Urothelium cell line (cell line): ENCODE measurements at regions not wholly inside any gene's neighbourhood (a gene's known extent, or its start where the extent isn't known, plus 50 kb on each side); places are given as distances from the start of the nearest gene placed in this dataset.

Experiments
- DNase-seq: peaks from one replicate; pipeline ENCODE4 v3.0.0; 2011; ENCODE audit warnings: low spot score, mixed read lengths
- FAIRE-seq: peaks from 2 replicates; lab custom pipeline; 2011; peaks lifted over from hg19 to GRCh38; lab: Jason Lieb, UNC

DNA sequence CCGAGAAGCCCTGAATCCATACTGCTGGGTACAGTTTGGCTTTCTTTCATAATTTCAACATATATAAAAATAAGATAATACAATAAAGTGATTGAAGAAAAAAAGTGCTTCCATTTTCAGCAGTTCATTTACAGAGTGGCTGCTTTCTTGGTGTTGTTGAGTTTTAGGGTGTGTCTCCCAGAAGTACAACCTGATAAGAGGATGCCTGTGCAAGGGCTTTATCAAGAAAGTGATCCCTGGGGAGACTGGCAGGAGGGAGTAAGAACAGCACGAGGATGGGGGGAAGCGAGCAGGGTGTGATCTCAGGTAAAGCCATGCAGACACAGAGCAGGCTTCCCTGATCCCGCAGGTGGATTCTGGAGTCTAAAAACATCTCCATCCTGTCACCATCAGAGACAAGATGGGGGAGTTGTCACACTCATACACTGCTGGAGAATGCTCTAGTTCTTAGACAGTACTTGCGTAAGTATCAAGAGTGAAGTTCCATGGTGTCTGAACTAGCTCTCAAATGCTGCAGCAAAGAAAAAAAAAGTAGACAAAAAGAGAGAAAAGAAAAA lies 395.9 kb downstream of the CDH26 start:
- no peak for FAIRE-seq

DNA sequence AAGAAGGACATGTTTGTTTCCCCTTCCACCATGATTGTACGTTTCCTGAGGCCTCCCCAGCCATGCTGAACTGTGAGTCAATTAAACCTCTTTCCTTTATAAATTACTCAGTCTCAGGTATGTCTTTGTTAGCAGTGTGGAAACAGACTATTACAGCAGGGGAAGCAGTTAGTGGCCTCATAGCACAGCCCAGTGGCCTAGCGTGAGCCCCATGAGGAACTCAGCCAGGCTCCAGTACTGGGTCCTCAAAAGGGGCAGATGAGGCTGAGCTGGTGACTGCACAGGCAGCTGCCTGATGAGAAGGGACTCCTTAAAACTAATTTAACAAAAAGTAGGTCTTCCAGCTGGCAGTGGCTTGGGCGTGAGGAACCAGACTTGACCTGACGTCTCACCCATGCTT lies 399.9 kb downstream of the CDH26 start:
- no peak for DNase-seq
- FAIRE-seq: no peak

More for the DNA sequence above, 395.9 kb downstream of the CDH26 start:
- no peak for DNase-seq

- no peak for DNase-seq
- no peak for FAIRE-seq
These were observed 400.8 kb downstream of the CDH26 start for GRCh38 chr20:60359010-60359409.

DNA sequence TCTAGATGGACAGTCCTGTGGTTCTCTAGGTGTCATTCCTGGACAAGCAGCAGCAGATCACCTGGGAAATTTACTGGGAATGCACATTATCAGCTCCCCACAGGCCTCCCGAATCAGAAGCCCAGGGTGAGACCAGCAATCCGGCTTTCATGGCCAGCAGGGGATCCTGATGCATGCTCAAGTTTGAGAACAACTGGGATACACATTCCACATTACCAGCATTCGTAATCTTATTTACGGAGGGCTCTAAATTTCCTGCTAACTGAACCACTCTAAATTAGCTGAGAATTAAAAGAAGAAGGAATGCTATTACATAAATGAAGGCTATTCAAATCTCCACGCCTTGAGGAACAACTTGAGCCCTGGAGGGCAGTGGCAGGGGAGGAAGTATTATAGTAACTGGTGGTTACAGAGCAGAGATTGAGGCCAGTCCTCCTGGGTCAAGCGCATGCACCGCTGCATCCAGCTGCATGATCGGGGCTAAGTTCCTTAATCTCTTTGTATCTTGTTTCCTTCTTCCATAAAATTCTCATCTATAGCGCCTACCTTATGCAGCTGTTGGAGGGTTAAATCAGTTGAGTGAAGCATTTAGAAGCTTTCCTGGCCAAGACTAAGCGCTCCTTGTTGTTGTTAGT lies 403.7 kb downstream of the CDH26 start:
- no peak for FAIRE-seq
- DNase-seq: no peak

DNA sequence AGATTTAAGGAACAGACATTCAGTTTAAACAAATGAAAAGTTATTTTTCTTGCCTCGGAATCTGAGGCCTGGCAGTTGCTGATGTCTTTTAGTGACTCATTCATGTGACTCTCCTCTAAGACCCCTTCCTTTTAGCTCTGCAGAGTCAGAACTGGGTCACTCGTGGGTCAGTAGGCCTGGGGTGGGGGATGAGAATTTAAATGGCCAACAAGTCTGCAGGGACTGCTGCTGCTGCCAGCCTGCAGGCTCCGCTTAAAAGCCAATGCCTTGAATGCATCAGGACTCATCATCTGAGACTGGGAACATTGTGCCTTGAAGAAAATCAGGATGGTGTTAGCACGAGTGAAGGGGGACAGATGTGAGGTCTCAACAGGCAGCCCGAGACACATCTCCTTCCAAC lies 404.3 kb downstream of the CDH26 start:
- no peak for DNase-seq
- no peak for FAIRE-seq

DNA sequence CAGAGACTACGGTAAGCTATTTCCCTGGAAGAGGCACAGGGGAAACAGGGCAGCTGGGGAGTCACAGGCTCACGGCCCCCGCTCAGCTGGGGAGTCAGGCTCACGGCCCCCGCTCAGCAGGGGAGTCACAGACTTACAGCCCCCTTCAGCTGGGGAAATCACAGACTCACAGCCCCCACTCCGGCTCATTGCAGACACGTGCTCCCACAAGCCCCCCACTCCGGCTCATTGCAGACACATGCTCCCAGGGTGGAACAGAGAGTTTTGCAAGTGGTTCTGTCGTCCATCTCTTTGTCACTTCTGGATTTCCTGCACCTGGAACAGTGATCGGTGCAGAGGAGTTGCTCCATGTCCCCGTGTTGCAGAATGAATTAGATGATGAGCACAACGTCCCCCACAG lies 405.5 kb downstream of the CDH26 start:
- FAIRE-seq: no peak

DNA sequence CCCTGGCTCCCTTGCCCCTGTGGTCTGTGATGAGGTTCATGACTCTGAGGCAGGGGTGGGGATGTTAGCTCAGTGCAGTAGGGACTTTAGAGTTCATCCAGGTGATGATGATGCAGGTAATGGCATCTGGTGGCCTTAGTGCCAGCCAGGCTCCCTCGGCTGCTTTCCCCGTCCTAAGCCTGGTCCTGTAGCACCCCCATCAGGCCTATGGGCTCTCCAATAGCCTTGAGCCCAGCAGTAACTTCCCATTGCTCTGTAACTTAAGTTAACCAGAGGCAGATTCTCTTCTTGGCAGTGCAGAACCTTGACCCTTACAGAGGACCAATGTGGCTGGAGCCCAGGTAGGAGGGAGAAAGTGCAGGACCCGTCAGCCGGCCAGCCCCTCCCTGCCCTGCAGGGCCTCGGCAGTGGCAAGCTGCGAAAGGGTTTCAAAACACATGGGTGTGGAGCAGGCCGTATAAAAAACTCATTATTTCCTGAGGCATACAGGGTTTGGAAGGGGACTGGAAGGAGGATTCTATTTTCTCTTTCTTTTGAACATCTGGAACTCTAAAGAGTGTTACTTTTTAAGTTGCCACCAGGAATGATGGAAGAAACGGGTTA lies 406.9 kb downstream of the CDH26 start:
- DNase-seq: no peak

More for the DNA sequence above, 405.5 kb downstream of the CDH26 start:
- DNase-seq: no peak

DNA sequence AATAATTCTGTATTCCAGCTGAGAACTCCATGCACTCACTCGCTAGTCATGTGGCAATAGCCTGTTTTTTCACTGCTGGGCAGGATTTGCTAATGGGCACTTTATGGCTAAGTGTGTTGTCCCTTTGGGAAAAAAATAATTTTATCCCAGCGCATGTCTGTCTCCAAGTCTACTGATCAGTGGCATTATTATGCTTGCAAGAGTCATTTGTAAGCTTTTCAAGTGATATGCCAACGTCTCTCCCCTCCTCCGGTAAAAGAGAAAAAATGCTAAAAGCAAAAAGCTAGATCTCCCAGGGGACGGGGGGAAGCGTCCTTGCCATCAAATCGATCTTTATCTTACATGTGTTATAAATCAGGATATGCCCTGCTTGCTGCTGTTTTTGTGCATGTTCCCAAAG lies 407.7 kb downstream of the CDH26 start:
- FAIRE-seq: no peak
- no peak for DNase-seq

More for the DNA sequence above, 406.9 kb downstream of the CDH26 start:
- FAIRE-seq: no peak

GRCh38 chr20:60371384-60371783 lies 413.2 kb downstream of the CDH26 start:
- DNase-seq: no peak
- FAIRE-seq: no peak

DNA sequence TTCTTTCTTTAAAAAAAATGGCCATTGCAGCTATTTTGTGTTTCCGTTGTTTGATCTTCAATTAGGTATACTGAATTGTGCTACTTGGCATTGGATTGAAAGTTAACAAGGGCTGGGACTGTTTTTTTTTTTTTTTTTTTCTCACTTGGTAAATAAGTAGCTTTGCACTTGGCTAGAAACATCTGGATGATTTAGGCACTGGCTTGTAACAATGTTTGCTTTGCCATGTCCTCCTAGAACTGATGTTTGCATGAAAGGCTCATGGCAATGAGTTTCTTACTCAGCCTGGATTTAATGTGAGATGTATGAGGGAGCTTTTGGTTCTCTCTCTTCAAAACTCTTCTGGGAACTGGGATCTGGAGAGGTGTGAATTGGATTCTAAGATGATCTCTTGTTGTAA lies 414.1 kb downstream of the CDH26 start:
- no peak for FAIRE-seq
- no peak for DNase-seq

- no peak for FAIRE-seq
These were observed 414.6 kb downstream of the CDH26 start for GRCh38 chr20:60372822-60373221.

GRCh38 chr20:60378620-60379019 lies 420.4 kb downstream of the CDH26 start:
- FAIRE-seq (no peak), DNase-seq (no peak)

More at GRCh38 chr20:60372822-60373221, 414.6 kb downstream of the CDH26 start:
- DNase-seq: no peak

- no peak for FAIRE-seq
These were observed 423.6 kb downstream of the CDH26 start for GRCh38 chr20:60381643-60382400.

DNA sequence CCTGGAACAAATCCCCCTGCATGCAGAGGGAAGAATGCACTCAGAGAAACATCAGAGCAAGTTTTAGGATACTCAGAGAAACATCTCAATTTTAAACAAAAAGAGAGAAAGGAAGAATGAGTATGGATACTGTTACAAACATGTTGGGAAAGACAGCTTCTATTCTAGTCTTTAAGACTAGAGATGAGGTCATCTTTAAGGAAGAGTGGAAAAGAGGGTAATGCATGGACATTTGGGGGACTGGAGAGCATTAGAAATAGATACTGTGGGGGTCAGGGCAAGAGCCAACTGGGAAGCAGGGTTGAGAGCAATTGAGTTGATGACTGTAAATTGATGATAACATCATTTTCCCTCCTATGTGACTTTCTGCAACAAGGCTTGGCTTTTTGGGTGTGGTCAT lies 431.2 kb downstream of the CDH26 start:
- FAIRE-seq (no peak), DNase-seq (no peak)

More at GRCh38 chr20:60381643-60382400, 423.6 kb downstream of the CDH26 start:
- DNase-seq: no peak

GRCh38 chr20:60389882-60390281 lies 431.7 kb downstream of the CDH26 start:
- FAIRE-seq (no peak), DNase-seq (no peak)

DNA sequence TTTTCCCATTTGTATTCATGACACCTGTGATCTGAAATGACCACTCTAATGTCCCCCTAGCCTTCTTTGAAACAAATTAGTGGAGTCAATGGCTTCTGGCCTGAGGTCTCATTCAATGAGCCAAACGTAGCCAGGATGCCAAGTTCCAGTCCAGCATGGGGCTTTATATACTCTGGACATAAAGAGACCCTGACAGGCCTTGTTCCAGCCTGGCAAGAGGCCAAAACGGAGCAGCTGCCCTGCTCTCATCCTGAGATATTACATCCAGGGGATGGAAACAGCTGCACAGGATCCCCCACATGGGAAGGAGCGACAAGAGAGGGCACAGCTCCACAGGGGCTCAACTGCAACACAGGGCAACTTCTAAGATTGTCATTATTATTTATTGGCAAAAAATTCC lies 437.8 kb downstream of the CDH26 start:
- no peak for DNase-seq
- FAIRE-seq: no peak

- no peak for FAIRE-seq
- DNase-seq: no peak
These were observed 442.3 kb downstream of the CDH26 start for GRCh38 chr20:60400567-60400966.

DNA sequence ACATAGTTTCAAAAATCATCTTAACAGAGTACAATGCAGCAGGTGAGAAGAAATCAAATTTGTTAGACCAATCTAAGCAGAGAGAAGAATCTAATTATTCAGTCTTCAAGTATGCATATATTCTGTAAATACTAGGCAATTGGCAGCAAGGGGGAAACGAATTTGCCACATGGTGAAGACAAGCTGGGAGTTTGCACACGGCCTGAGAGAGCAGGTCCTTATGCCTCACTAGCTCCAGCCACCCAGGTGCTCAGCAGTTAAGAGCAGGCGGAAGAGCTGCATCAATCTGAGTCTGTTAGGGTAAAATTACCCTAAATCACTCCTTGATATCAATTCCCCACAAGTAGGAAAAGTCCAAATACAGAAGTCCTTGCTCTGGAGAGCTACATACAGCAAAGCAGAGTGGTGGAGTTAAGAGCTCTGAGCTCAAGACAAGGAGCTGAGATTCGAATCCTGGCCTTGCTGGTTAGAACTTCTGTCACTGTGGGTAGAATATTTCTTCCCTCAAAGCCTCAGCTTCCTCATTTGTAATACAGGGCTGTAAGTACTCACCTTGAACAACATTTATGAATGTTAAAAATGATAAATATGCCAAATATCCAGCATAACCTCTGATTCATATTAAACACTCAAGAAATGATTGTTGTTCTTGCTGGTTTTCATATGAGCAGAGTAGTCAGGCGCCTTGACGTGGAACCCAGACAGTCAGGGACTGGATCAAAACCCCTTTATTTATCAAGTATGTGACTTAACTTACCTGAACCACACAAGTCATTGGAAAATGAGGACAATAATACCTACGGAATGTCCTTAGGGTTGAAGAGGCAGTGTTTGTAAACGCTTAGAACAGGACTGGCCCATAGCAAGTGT lies 444.2 kb downstream of the CDH26 start:
- no peak for FAIRE-seq

DNA sequence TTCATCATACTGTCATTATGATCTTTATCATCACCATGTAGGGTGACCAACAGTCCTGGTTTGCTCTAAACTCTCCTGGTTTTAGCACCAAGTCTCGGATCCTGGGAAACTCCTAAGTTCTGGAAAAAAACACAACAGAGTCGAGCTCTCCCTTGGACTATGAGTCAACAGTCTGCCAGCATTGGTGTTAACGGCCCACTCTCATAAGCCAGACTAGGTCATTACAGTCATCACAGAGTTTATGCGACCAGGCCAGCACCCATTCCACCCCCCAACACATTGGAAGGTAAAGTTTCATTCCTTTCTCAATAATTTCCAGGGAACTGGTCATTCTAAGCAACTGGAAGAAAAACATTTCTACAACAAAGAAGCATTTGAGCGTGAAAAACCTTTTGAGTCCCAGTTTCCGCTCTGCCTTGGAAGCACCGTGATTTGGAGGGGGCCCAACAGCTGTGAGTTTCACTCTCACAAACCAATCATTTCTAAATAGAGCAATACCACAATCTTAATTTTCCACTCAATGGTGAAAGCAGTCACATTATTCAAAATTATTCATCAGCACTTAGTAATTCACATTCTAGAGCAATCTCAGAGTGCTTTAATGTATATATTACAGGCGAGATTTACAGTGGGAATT lies 445.0 kb downstream of the CDH26 start:
- no peak for FAIRE-seq
- DNase-seq: no peak

More for the DNA sequence above, 444.2 kb downstream of the CDH26 start:
- no peak for DNase-seq
